CD4-positive, alpha-beta T cell (primary cell): ENCODE measurements at regions not wholly inside any gene's neighbourhood (a gene's known extent, or its start where the extent isn't known, plus 50 kb on each side); places are given as distances from the start of the nearest gene placed in this dataset.

ENCODE experiments used
- ATAC-seq: fragments of 200-7000 bp; cut with Tn5 transposase; one replicate; pipeline ENCODE4 v1.10.0; 2022; ENCODE audit warnings: mild to moderate bottlenecking; ENCODE audit not compliant: poor library complexity
- CTCF ChIA-PET: fragments of 350-600 bp; sonication (Branson Sonifier 250); formaldehyde crosslinking; loops from one replicate; lab custom pipeline; 2021; ENCODE audit warnings: antibody characterized with exemption, inconsistent platforms; lab: Charles Lee
- POLR2A ChIA-PET: fragments of 350-600 bp; sonication (Branson Sonifier 250); formaldehyde crosslinking; loops from one replicate; lab custom pipeline; 2021; ENCODE audit warnings: antibody characterized with exemption, inconsistent platforms; lab: Charles Lee
- DNase-seq, 14 experiments: peaks; one replicate each; pipeline ENCODE4 v3.0.0-alpha.2; 2013 to 2020; ENCODE audit warnings: mixed read lengths in 2 of 14
- H3K27ac ChIP-seq, 2 donors: one replicate each; pipeline versions ENCODE4 v1.5.1 to v1.7.0; 2013; ENCODE audit warnings: low read length in 2 of 2, low read depth in 1 of 2, mild to moderate bottlenecking in 1 of 2
- H3K27me3 ChIP-seq, 2 experiments: 1 replicate in 1 of 2; 2 replicates in 1 of 2; pipeline versions ENCODE4 v1.6.1 to v1.7.0; 2013; ENCODE audit warnings: low read length in 2 of 2, control low read depth in 1 of 2, mild to moderate bottlenecking in 1 of 2, moderate library complexity in 1 of 2; ENCODE audit not compliant: insufficient read depth in 2 of 2, control insufficient read depth in 1 of 2
- H3K36me3 ChIP-seq: one replicate; pipeline ENCODE4 v1.6.1; 2013; ENCODE audit warnings: low read length, control low read depth; ENCODE audit not compliant: insufficient read depth
- H3K4me1 ChIP-seq: one replicate; pipeline ENCODE4 v1.6.1; 2013; ENCODE audit warnings: low read length, control low read depth; ENCODE audit not compliant: insufficient read depth
- H3K4me3 ChIP-seq: one replicate; pipeline ENCODE4 v1.5.1; 2013; ENCODE audit warnings: mild to moderate bottlenecking, low read length, moderate library complexity
- H3K9me3 ChIP-seq, 2 experiments: 1 replicate in 1 of 2; 2 replicates in 1 of 2; pipeline versions ENCODE4 v1.6.1 to v1.7.0; 2013; ENCODE audit warnings: low read length in 2 of 2, mild to moderate bottlenecking in 2 of 2, control low read depth in 1 of 2, moderate library complexity in 1 of 2; ENCODE audit not compliant: control insufficient read depth in 1 of 2, insufficient read depth in 1 of 2
- H3K27ac Mint-ChIP-seq: one replicate; pipeline ENCODE4 v1.8.0; 2020; ENCODE audit warnings: mixed read lengths
- H3K27me3 Mint-ChIP-seq: one replicate; pipeline ENCODE4 v1.8.0; 2021; ENCODE audit warnings: mixed read lengths
- H3K36me3 Mint-ChIP-seq: one replicate; pipeline ENCODE4 v1.8.0; 2021; ENCODE audit warnings: low read depth, mixed read lengths
- H3K4me1 Mint-ChIP-seq: one replicate; pipeline ENCODE4 v1.8.0; 2021; ENCODE audit warnings: low read depth, mixed read lengths
- H3K4me3 Mint-ChIP-seq: one replicate; pipeline ENCODE4 v1.8.0; 2020; ENCODE audit warnings: mild to moderate bottlenecking, mixed read lengths
- H3K9me3 Mint-ChIP-seq: one replicate; pipeline ENCODE4 v1.8.0; 2020; ENCODE audit warnings: mixed read lengths
- CTCF ChIP-seq: fragments of 200-600 bp; IDR thresholded peaks from one replicate; pipeline ENCODE4 v1.8.0; 2022; ENCODE audit warnings: antibody characterized with exemption, mild to moderate bottlenecking
- intact Hi-C, 2 experiments: fragments of 100-400 bp; cut with DNase I in 1 of 2; cut with micrococcal nuclease in 1 of 2; formaldehyde crosslinking; loops; one replicate each; pipeline versions ENCODE4 v1.15.1 to v1.9.0; 2023 to 2025; cut with DNase I, micrococcal nuclease

- intact Hi-C loops, result loop anchor here in 1 of 2 experiments (10.0 kb wide), 1 partner anchor 684 kb away; no protein-coding TSS in a partner anchor
- Histone ChIP-seq H3K4me3 (no peak overlapping the region), H3K27ac (no peak overlapping the region), H3K4me1 (no peaks in the 10 kb centered on the region), H3K9me3 (peaks cover 0 to 13% of the 10 kb centered on the region in 2 experiments), H3K36me3 (no peaks in the 10 kb centered on the region), H3K27me3 (peaks cover 3 to 4% of the 10 kb centered on the region in 2 experiments)
- Mint-ChIP-seq H3K36me3 (no peaks in the 10 kb centered on the region), H3K27ac (no peak overlapping the region), H3K4me3 (no peak overlapping the region), H3K4me1 (no peaks in the 10 kb centered on the region), H3K9me3 (no peaks in the 10 kb centered on the region), H3K27me3 (peaks cover 17% of the 10 kb centered on the region)
- no peak for ATAC-seq
- DNase-seq, result no peak
- TF ChIP-seq CTCF, result no peak
- ChIA-PET CTCF (no interaction called here), POLR2A (no interaction called here)
These were observed 55.8 kb upstream of the AJAP1 start for GRCh38 chr1:4598561-4598960.

- DNase-seq (no peak), ATAC-seq (no peak)
- no peak for TF ChIP-seq CTCF
- Mint-ChIP-seq H3K4me1 (no peaks in the 10 kb centered on the region), H3K27ac (no peak overlapping the region), H3K27me3 (peaks cover 27% of the 10 kb centered on the region), H3K4me3 (no peak overlapping the region), H3K9me3 (no peaks in the 10 kb centered on the region), H3K36me3 (no peaks in the 10 kb centered on the region)
- Histone ChIP-seq H3K4me1 (no peaks in the 10 kb centered on the region), H3K27me3 (peaks cover 8 to 9% of the 10 kb centered on the region in 2 experiments), H3K27ac (no peak overlapping the region), H3K4me3 (no peak overlapping the region), H3K36me3 (no peaks in the 10 kb centered on the region), H3K9me3 (peaks cover 0 to 13% of the 10 kb centered on the region in 2 experiments)
- CTCF ChIA-PET, result no interaction called here
- intact Hi-C loops, result loop anchor here in 1 of 2 experiments (10.0 kb wide), 1 partner anchor 685 kb away; no protein-coding TSS in a partner anchor
- POLR2A ChIA-PET, result no interaction called here
These were observed 54.9 kb upstream of the AJAP1 start for GRCh38 chr1:4599521-4599920.

GRCh38 chr1:4599951-4600481, 54.4 kb upstream of the AJAP1 start:
- Histone ChIP-seq H3K27ac (no peak overlapping the region), H3K27me3 (peaks cover 8 to 9% of the 10 kb centered on the region in 2 experiments), H3K9me3 (peaks cover 0 to 13% of the 10 kb centered on the region in 2 experiments), H3K36me3 (no peaks in the 10 kb centered on the region), H3K4me3 (no peak overlapping the region), H3K4me1 (no peaks in the 10 kb centered on the region)
- Mint-ChIP-seq H3K27me3 (peaks cover 28% of the 10 kb centered on the region), H3K36me3 (no peaks in the 10 kb centered on the region), H3K4me1 (no peaks in the 10 kb centered on the region), H3K27ac (no peak overlapping the region), H3K4me3 (no peak overlapping the region), H3K9me3 (no peaks in the 10 kb centered on the region)
- ChIA-PET CTCF (no interaction called here), POLR2A (no interaction called here)
- intact Hi-C loops, result loop anchor here in 1 of 2 experiments (10.0 kb wide), 1 partner anchor 685 kb away; no protein-coding TSS in a partner anchor
- no peak for ATAC-seq
- TF ChIP-seq CTCF, result no peak
- no peak for DNase-seq
